ENCODE measurements at regions not wholly inside any gene's neighbourhood (a gene's known extent, or its start where the extent isn't known, plus 50 kb on each side); places are given as distances from the start of the nearest gene placed in this dataset.
A peak's percentile ranks its signal among the peaks of the same experiment; 100 is the strongest.

- no peaks in the 10 kb centered on the region for H3K27me3 ChIP-seq (ENCODE audit: control insufficient read depth, insufficient read depth, low read length)
- DNase-seq (ENCODE audit: low read depth), result no peak
- TF ChIP-seq, protein P1, sequence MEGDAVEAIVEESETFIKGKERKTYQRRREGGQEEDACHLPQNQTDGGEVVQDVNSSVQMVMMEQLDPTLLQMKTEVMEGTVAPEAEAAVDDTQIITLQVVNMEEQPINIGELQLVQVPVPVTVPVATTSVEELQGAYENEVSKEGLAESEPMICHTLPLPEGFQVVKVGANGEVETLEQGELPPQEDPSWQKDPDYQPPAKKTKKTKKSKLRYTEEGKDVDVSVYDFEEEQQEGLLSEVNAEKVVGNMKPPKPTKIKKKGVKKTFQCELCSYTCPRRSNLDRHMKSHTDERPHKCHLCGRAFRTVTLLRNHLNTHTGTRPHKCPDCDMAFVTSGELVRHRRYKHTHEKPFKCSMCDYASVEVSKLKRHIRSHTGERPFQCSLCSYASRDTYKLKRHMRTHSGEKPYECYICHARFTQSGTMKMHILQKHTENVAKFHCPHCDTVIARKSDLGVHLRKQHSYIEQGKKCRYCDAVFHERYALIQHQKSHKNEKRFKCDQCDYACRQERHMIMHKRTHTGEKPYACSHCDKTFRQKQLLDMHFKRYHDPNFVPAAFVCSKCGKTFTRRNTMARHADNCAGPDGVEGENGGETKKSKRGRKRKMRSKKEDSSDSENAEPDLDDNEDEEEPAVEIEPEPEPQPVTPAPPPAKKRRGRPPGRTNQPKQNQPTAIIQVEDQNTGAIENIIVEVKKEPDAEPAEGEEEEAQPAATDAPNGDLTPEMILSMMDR (IDR thresholded peaks at IDR 0.05; ENCODE audit: insufficient read depth, low read depth, low read length), result no peak
- no peak overlapping the region for H3K4me3 ChIP-seq (ENCODE audit: low read depth, low read length)
- ChIA-PET CTCF (no interaction called here), POLR2A (no interaction called here)
- H3K36me3 ChIP-seq (ENCODE audit: control insufficient read depth, insufficient read depth, low read length), result no peaks in the 10 kb centered on the region
These were observed 51.5 kb upstream of the CNIH3 start for GRCh38 chr1:224564454-224565084.

DNA sequence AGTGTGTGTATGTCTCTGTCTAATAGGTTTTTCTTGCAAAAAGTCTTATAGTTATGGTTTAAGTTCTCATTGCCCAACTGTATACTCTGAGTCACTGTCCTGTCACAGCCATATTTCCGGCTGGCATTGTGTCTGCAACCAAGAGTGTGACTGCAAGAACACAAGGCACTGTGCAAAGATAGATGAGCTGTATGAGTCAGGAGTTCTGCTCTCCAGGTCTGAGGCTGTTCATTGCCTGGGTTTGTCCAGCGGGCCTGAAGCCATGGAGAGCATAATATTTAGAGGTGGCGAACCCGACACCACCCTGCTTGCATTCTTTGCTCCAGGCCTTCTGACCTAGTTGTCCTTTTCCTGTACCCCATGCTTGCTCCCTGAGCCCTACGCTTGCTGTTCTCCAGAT lies 50.9 kb upstream of the CNIH3 start:
- peak; percentile 62 for DNase-seq (ENCODE audit: low read depth)
- POLR2A ChIA-PET, result no interaction called here
- TF ChIP-seq, protein P1 (IDR thresholded peaks at IDR 0.05; ENCODE audit: insufficient read depth, low read depth, low read length), result no peak
- CTCF ChIA-PET, result no interaction called here
- no peaks in the 10 kb centered on the region for H3K27me3 ChIP-seq (ENCODE audit: control insufficient read depth, insufficient read depth, low read length)
- H3K4me3 ChIP-seq (ENCODE audit: low read depth, low read length), result no peak overlapping the region
- H3K36me3 ChIP-seq (ENCODE audit: control insufficient read depth, insufficient read depth, low read length), result no peaks in the 10 kb centered on the region

- POLR2A ChIA-PET, result no interaction called here
These were observed 50.3 kb upstream of the CNIH3 start for GRCh38 chr1:224565611-224566406.

More at GRCh38 chr1:224565611-224566406, 50.3 kb upstream of the CNIH3 start:
- no peaks in the 10 kb centered on the region for H3K27me3 ChIP-seq (ENCODE audit: control insufficient read depth, insufficient read depth, low read length)
- CTCF ChIA-PET, result no interaction called here
- H3K36me3 ChIP-seq (ENCODE audit: control insufficient read depth, insufficient read depth, low read length), result no peaks in the 10 kb centered on the region
- H3K4me3 ChIP-seq (ENCODE audit: low read depth, low read length), result no peak overlapping the region
- TF ChIP-seq, protein P1 (IDR thresholded peaks at IDR 0.05; ENCODE audit: insufficient read depth, low read depth, low read length), result no peak
- no peak for DNase-seq (ENCODE audit: low read depth)
